ENCODE measurements at regions not wholly inside any gene's neighbourhood (a gene's known extent, or its start where the extent isn't known, plus 50 kb on each side); places are given as distances from the start of the nearest gene placed in this dataset.

DNA sequence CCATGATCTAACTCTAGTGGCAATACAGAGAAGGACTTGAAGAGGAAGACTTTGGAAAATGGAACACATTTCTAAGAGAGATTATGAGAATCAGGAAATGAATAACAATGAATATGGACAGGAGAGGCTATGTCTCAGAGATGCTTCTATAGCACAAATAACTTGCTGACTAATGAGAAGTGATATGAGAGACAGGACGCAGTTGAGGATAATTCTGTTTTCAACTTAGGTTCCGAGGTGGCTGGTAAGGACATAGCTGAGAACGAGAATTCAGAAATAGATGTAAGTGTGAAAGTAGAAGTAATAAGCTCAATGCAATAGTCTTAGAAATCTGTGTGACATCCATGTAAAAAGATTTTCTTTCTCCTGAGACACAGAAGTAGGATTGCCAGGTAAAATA is 358.1 kb upstream of the GRAMD2B start:
- Histone ChIP-seq H3K9ac (replicated peaks; ENCODE audit: extremely low read depth, insufficient read depth, low read length) (no peak overlapping the region), H3K9me3 (replicated peaks; ENCODE audit: control insufficient read depth, insufficient read depth, low read length) (no peaks in the 10 kb centered on the region), H3K4me2 (ENCODE audit: insufficient read depth, low read length) (no peak overlapping the region), H3K27ac (ENCODE audit: insufficient read depth, low read depth, low read length) (no peak overlapping the region), H3K4me3 (replicated peaks in 1 of 3; ENCODE audit: insufficient read depth in 1 of 3, low read depth in 1 of 3, low read length in 3 of 3) (no peak overlapping the region), H3K9me1 (replicated peaks; ENCODE audit: control insufficient read depth, extremely low read depth, insufficient read depth, low read length) (no peaks in the 10 kb centered on the region), H3K4me1 (ENCODE audit: control insufficient read depth, extremely low read depth, insufficient read depth, low read length) (no peaks in the 10 kb centered on the region), H3K79me2 (ENCODE audit: control insufficient read depth, insufficient read depth, low read length) (no peaks in the 10 kb centered on the region), H2AFZ (ENCODE audit: low read depth, low read length) (no peak overlapping the region), H3K27me3 (ENCODE audit: control insufficient read depth in 2 of 2, insufficient read depth in 2 of 2, low read length in 2 of 2) (no peaks in the 10 kb centered on the region), H4K20me1 (replicated peaks; ENCODE audit: control insufficient read depth, extremely low read depth, insufficient read depth, low read length) (no peaks in the 10 kb centered on the region), H3K36me3 (ENCODE audit: control insufficient read depth in 2 of 2, extremely low read depth in 1 of 2, insufficient read depth in 2 of 2, low read length in 2 of 2) (no peaks in the 10 kb centered on the region)
- BruUV-seq (replicated peaks): no TSS peak
- intact Hi-C loops (cut with micrococcal nuclease): no loop called here
- DNase-seq (ENCODE audit: low read depth, low spot score) (no peak), FAIRE-seq (no peak)
- dilution Hi-C loops (cut with MboI; ENCODE audit: extremely low pct_ligation_motif_present, low sequenced_read_pairs): no loop called here
- ChIA-PET CTCF (no interaction called here), POLR2A (no interaction called here)
- TF ChIP-seq MYC (IDR thresholded peaks at IDR 0.05; ENCODE audit: low read depth, low read length) (no peak), GATA2 (IDR thresholded peaks at IDR 0.05; ENCODE audit: insufficient read depth, insufficient read length, low read depth, low read length) (no peak), JUN (IDR thresholded peaks at IDR 0.05; ENCODE audit: borderline replicate concordance, insufficient read depth, insufficient read length, low read depth) (no peak), EZH2 (IDR thresholded peaks at IDR 0.05; ENCODE audit: borderline replicate concordance, low read depth, low read length, severe bottlenecking) (no peak), POLR2A (IDR thresholded peaks at IDR 0.05; ENCODE audit: low read depth, low read length) (no peak), FOS (IDR thresholded peaks at IDR 0.05; ENCODE audit: borderline replicate concordance, insufficient read depth, low read length) (no peak), POLR2AphosphoS5 (IDR thresholded peaks at IDR 0.05; ENCODE audit: insufficient read depth, low read depth, low read length) (no peak)
- TF ChIP-seq, protein P1, sequence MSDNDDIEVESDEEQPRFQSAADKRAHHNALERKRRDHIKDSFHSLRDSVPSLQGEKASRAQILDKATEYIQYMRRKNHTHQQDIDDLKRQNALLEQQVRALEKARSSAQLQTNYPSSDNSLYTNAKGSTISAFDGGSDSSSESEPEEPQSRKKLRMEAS (IDR thresholded peaks at IDR 0.05; ENCODE audit: insufficient read depth, insufficient read length): no peak
- TF ChIP-seq, protein P2, sequence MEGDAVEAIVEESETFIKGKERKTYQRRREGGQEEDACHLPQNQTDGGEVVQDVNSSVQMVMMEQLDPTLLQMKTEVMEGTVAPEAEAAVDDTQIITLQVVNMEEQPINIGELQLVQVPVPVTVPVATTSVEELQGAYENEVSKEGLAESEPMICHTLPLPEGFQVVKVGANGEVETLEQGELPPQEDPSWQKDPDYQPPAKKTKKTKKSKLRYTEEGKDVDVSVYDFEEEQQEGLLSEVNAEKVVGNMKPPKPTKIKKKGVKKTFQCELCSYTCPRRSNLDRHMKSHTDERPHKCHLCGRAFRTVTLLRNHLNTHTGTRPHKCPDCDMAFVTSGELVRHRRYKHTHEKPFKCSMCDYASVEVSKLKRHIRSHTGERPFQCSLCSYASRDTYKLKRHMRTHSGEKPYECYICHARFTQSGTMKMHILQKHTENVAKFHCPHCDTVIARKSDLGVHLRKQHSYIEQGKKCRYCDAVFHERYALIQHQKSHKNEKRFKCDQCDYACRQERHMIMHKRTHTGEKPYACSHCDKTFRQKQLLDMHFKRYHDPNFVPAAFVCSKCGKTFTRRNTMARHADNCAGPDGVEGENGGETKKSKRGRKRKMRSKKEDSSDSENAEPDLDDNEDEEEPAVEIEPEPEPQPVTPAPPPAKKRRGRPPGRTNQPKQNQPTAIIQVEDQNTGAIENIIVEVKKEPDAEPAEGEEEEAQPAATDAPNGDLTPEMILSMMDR (IDR thresholded peaks at IDR 0.05; ENCODE audit: extremely low read depth in 1 of 2, insufficient read depth in 1 of 2, low read depth in 1 of 2, low read length in 2 of 2): no peak

Data from endothelial cell of umbilical vein (primary cell).